PC-3 (cell line): ENCODE measurements at regions not wholly inside any gene's neighbourhood (a gene's known extent, or its start where the extent isn't known, plus 50 kb on each side); places are given as distances from the start of the nearest gene placed in this dataset.

Experiments used
- EZH2 ChIP-seq: fragments of 300-600 bp; sonication (generic); IDR thresholded peaks from one replicate; pipeline ENCODE4 v1.6.1; 2017; ENCODE audit warnings: antibody characterized with exemption, mild to moderate bottlenecking, low read length; ENCODE audit not compliant: unreplicated experiment
- TF ChIP-seq, protein P1 (sequence below): fragments of 300-600 bp; sonication (generic); conservative IDR thresholded peaks from 2 replicates; pipeline ENCODE4 v1.5.1; 2017; ENCODE audit warnings: antibody characterized with exemption, low read depth, mild to moderate bottlenecking, low read length

DNA sequence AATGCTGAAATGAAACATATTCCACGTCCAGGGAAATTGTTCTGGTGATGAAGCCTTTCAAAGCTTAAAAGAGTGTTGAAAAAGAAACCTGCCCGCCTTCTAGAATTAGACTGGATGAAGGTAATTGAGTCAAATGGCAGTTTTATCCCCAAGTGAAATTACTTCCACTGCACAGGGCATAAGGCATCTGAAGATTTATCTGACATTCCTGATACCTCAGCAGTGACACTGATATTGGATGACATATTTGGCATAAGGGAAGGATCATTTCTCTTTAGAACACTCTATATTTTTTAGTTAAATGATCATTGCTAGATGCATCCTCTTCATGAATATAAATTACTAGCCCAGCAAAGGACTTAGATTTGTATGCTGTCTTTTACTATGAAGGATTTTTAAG is 229.6 kb upstream of the TPK1 start:
- TF ChIP-seq, protein P1, sequence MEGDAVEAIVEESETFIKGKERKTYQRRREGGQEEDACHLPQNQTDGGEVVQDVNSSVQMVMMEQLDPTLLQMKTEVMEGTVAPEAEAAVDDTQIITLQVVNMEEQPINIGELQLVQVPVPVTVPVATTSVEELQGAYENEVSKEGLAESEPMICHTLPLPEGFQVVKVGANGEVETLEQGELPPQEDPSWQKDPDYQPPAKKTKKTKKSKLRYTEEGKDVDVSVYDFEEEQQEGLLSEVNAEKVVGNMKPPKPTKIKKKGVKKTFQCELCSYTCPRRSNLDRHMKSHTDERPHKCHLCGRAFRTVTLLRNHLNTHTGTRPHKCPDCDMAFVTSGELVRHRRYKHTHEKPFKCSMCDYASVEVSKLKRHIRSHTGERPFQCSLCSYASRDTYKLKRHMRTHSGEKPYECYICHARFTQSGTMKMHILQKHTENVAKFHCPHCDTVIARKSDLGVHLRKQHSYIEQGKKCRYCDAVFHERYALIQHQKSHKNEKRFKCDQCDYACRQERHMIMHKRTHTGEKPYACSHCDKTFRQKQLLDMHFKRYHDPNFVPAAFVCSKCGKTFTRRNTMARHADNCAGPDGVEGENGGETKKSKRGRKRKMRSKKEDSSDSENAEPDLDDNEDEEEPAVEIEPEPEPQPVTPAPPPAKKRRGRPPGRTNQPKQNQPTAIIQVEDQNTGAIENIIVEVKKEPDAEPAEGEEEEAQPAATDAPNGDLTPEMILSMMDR, result no peak
- TF ChIP-seq EZH2, result no peak
